Chondrocyte (in vitro differentiated cells): ENCODE measurements at regions not wholly inside any gene's neighbourhood (a gene's known extent, or its start where the extent isn't known, plus 50 kb on each side); places are given as distances from the start of the nearest gene placed in this dataset.

Source experiments
- DNase-seq: peaks from one replicate; pipeline ENCODE4 v3.0.0; 2021; ENCODE audit warnings: mixed read lengths, low spot score
- H3K27ac Mint-ChIP-seq: one replicate; pipeline ENCODE4 v1.8.0; 2021; ENCODE audit warnings: mild to moderate bottlenecking, moderate library complexity, mixed read lengths; ENCODE audit not compliant: unreplicated experiment
- H3K27me3 Mint-ChIP-seq: 2 replicates; pipeline ENCODE4 v1.8.0; 2021; ENCODE audit warnings: low read depth, mixed read lengths
- H3K36me3 Mint-ChIP-seq: 2 replicates; pipeline ENCODE4 v1.8.0; 2021; ENCODE audit warnings: low read depth, mixed read lengths
- H3K4me1 Mint-ChIP-seq: 2 replicates; pipeline ENCODE4 v1.8.0; 2021; ENCODE audit warnings: low read depth, mild to moderate bottlenecking, mixed read lengths
- H3K4me3 Mint-ChIP-seq: one replicate; pipeline ENCODE4 v1.8.0; 2021; ENCODE audit warnings: mild to moderate bottlenecking, moderate library complexity, mixed read lengths; ENCODE audit not compliant: unreplicated experiment
- H3K9me3 Mint-ChIP-seq: 2 replicates; pipeline ENCODE4 v1.8.0; 2021; ENCODE audit warnings: low read depth, mixed read lengths
- TF ChIP-seq, protein P1 (sequence below): fragments of 200-600 bp; sonication (generic); IDR thresholded peaks from 2 replicates; pipeline ENCODE4 v1.5.0; 2021; ENCODE audit warnings: antibody characterized with exemption, mild to moderate bottlenecking, moderate library complexity

DNA sequence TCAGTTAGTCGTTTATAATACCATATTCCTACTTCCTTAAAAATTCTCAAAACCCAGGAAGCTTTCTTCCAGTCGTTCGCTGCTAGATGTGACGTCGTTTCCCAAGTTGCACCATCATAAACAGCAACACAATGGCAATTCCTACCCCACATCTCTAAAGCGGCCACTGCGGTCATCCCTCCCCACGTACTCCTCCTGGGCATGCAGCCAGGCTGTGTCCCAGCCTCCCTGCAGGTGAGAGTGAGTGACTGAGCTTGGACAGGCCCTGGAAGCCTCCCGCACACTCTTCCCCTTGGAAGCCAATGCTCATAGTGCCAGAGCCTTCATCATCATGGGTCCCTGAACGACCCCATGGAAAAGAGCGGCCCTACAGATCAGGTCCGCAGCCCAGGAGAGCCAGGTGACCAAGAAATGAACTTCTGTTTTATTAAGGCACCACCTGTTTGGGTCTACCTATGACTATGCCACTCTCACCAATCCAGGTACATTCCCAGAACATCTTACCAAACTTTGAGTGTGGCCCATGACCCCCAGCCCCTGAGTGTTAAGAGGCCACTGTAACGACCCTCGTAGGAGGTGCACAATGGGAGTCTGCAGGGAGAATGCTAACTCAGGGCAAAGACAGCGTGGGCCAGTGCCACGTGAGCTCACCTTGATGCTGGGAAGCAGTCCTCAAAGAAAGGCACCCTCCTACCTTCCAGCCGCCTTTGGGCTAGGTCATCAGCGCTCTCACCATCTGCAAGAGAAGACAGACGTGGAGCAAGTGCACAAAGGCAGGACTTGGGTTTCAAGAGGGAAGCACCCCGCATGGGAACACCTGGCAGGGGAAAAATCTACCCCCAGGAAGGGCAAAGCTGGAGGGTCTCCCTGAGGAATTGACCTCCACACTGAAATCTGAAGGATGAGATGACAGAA is 74.7 kb upstream of the RAB6C start:
- DNase-seq: no peak
- H3K27me3 Mint-ChIP-seq: peaks cover 10% of the 10 kb centered on the region
- no peak overlapping the region for H3K27ac Mint-ChIP-seq
- no peak overlapping the region for H3K4me3 Mint-ChIP-seq
- TF ChIP-seq, protein P1, sequence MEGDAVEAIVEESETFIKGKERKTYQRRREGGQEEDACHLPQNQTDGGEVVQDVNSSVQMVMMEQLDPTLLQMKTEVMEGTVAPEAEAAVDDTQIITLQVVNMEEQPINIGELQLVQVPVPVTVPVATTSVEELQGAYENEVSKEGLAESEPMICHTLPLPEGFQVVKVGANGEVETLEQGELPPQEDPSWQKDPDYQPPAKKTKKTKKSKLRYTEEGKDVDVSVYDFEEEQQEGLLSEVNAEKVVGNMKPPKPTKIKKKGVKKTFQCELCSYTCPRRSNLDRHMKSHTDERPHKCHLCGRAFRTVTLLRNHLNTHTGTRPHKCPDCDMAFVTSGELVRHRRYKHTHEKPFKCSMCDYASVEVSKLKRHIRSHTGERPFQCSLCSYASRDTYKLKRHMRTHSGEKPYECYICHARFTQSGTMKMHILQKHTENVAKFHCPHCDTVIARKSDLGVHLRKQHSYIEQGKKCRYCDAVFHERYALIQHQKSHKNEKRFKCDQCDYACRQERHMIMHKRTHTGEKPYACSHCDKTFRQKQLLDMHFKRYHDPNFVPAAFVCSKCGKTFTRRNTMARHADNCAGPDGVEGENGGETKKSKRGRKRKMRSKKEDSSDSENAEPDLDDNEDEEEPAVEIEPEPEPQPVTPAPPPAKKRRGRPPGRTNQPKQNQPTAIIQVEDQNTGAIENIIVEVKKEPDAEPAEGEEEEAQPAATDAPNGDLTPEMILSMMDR: no peak
- H3K4me1 Mint-ChIP-seq: no peaks in the 10 kb centered on the region
- H3K9me3 Mint-ChIP-seq: peaks cover 13% of the 10 kb centered on the region
- H3K36me3 Mint-ChIP-seq: peaks cover 2% of the 10 kb centered on the region

DNA sequence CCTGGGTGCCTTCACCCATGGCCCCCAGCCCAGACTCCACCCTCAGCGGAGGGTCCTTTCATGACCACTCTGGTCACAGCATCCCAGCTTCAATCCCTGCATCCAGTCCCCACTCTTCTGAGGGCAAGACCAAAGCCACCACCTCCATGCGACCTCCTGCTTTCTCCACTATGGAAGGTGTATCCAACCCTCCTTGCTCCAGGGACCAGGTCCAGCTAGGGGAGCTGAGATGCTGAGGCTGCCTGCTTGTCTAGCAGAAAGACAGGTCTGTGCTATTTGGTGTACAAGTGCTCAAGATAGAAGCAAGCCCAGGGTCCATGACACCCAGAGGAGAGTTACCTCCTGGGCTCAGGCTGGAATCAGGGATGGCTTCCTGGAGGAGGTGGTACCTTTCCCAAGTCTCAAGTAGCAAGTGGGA is 73.8 kb upstream of the RAB6C start:
- Mint-ChIP-seq H3K36me3 (no peaks in the 10 kb centered on the region), H3K4me3 (no peak overlapping the region), H3K27me3 (peaks cover 10% of the 10 kb centered on the region), H3K9me3 (peaks cover 5% of the 10 kb centered on the region), H3K27ac (no peak overlapping the region), H3K4me1 (no peaks in the 10 kb centered on the region)
- no peak for DNase-seq
- TF ChIP-seq, protein P1: no peak

DNA sequence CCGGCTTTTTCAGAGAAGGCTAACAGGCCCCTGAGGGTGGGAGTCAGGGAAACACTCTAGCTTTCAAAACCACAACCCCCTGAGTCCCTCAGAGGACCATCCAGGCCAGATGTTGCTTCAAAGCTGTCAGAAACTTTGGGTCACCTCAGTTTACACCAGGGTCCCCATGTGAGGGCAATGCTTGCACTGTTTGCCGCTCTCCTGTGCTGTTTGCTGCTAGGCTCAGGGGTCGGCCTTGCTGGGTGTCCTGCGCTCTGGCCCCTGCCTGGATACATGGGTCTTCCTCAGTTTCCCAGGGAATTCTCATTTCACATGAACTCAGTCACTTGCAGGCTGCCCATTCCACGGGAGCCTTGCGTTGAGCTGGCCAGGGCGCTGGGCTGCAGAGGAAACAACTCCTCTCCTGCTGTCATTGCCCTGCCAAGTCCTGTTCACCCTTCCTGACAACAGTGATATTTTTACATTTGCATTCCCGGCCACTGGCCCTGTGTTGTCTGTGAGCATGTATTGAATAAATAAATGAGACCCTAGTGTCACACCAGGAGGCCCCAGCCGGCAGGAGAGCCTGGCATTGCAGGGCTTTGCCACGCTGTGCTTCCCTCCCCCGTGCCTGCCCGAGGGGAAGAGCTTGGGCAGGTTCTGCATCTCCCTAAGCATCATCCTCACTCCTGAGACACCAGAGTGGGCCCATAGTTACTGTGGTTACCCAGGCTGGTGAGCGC is 73.2 kb upstream of the RAB6C start:
- Mint-ChIP-seq H3K4me1 (no peaks in the 10 kb centered on the region), H3K9me3 (peaks cover under 1% of the 10 kb centered on the region), H3K36me3 (no peaks in the 10 kb centered on the region), H3K27ac (no peak overlapping the region), H3K27me3 (peaks cover 10% of the 10 kb centered on the region), H3K4me3 (no peak overlapping the region)
- DNase-seq: no peak
- TF ChIP-seq, protein P1: no peak

- Mint-ChIP-seq H3K27me3 (peaks cover 10% of the 10 kb centered on the region), H3K36me3 (no peaks in the 10 kb centered on the region), H3K4me1 (no peaks in the 10 kb centered on the region), H3K9me3 (no peaks in the 10 kb centered on the region), H3K27ac (peak overlapping the region; percentile 32), H3K4me3 (no peak overlapping the region)
- DNase-seq: no peak
- TF ChIP-seq, protein P1: no peak
Measured at GRCh38 chr2:129906861-129907235, 72.6 kb upstream of the RAB6C start.

DNA sequence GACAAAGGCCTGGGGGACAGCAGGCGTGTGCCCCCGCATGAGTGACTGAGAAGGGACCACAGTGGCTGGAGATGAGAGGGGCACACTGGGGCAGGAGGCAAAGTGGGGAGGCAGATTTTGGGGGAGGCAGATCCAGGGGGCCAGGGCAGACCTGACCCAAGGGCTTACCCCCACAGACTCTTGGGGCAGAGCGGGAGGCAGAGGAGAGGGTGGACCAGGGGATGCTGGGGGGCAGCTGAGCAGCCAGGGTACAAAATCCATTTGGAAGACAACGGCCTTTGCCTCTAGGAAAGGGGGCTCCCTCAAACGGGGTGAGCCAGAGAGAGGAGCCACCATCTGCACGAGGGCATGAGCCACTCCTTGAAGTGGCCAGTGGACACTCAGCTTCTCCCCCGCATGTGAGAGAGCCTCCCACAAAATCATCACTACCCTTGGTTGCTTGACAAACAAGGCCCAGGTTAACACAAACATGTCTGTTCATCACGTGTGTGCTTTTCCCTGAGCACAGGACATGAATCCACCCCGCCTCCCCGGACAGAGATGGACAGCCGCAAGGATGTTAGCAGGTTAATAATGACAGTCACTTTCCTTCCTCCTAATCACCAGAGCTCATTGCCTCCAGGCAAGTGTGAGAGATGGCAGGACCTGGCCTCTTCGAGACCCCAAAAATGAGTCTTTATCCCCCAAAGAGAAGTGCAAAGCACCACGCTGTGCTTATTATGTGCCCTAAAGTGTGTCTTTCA is 72.0 kb upstream of the RAB6C start:
- DNase-seq: no peak
- H3K4me3 Mint-ChIP-seq: no peak overlapping the region
- TF ChIP-seq, protein P1: no peak
- H3K4me1 Mint-ChIP-seq: no peaks in the 10 kb centered on the region
- H3K27ac Mint-ChIP-seq: no peak overlapping the region
- no peaks in the 10 kb centered on the region for H3K9me3 Mint-ChIP-seq
- H3K36me3 Mint-ChIP-seq: no peaks in the 10 kb centered on the region
- H3K27me3 Mint-ChIP-seq: peaks cover 10% of the 10 kb centered on the region
